HS-27A (cell line): ENCODE measurements at regions not wholly inside any gene's neighbourhood (a gene's known extent, or its start where the extent isn't known, plus 50 kb on each side); places are given as distances from the start of the nearest gene placed in this dataset.
A peak's percentile ranks its signal among the peaks of the same experiment; 100 is the strongest.
"Not testable (repeated sequence)": the region's sequence is repeated elsewhere in the genome, so short reads cannot be mapped to it uniquely, and the experiment has no call there.

ENCODE experiments used
- DNase-seq: peaks from one replicate; pipeline ENCODE4 v3.0.0-alpha.2; 2012; ENCODE audit warnings: low read depth, missing footprints

DNA sequence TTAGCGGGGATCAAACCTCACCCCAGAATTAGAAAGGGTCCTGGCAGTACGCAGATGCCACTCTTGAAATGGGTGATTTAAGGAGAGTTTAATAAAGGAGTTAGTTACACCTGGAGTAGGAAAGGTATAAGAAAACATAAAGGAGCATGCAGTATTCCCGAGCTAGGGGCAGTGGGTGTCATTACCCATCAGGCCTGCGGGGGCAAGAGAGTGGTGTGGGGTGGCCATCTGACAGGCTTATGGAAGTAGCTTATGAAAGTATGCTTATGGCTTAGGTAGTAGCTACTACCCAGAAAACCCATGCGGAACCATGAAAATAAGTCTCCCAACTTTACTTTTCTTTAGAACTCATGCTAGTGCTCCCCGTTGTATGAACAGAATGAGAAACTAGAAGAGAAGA is 568.9 kb upstream of the ACVR2A start:
- no peak for DNase-seq

DNA sequence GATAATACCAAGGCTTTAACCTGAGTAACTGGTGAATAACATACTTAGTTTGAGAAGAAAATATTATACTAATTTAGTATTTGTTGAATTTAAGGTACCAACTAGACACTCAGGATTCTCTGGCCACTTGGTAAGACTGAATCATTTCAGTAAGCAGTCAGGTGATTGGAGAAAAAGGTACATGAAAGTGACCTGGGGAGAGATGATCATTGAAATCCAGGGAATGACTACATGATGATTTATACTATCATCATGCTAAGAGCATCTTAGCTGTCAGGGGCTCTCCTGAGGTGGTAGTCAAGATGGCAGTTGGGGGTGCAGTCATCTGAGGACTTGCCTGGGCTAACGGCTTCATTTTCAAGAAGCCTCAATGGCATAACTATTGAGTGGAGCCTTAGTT is 571.2 kb upstream of the ACVR2A start:
- no peak for DNase-seq

- DNase-seq, result no peak
Observed at GRCh38 chr2:147273106-147273505, 571.7 kb upstream of the ACVR2A start.

- DNase-seq, result not testable (repeated sequence)
Observed at GRCh38 chr2:147269581-147269980, 575.2 kb upstream of the ACVR2A start.

- no peak for DNase-seq
Observed at GRCh38 chr2:147260241-147260640, 584.6 kb upstream of the ACVR2A start.

DNA sequence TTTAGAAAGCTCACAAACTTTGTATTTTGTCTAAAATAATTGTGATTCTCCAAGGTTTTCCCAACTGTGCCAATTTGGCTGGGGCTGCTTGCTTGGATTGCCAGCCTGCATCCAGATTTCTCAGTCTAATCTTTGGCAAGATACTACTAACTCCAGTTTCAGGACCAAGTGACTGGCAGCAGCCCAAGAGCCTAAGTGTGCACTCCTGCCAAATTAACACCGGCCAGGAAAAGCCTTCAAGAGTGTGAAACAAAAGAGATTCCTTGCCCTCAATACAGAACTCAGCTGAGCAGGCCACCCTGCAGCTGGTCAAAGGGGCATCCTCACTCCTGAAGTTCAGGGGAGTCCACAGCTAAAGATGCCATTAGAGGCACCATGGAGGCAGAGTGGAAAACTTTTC is 589.0 kb upstream of the ACVR2A start:
- DNase-seq, result no peak

DNA sequence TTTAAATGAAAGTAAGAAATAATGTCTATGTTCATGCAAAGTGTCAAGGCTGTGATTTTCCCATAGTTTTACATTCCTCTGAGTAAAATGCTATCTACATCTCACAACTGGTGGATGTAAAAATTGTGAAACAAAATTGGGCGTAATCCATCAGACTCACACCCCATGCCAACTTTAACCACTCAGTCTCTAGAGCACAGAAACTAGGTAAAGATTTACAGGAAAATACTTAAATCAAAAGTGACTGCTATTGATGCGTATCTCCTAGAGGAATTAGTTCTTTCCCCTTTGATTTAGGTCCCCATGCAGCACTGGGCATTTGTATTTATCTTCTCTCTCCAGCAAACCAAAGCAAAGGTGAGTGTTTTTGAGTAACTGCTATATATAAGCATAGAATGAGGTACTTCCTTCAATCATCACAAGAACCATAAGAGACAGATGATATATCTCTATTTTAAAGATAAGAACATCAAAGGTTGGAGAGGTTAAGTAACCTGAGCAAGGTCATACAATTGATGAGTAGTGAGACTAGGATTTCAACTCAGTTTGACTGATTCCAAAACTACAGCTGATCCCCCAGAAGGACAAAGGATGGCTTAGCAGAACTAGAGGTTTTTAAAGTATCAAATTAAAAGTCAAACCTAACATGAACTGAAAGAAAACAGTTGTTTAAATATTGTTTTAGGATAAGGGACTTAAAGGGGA is 594.0 kb upstream of the ACVR2A start:
- no peak for DNase-seq

- DNase-seq, result no peak
Observed at GRCh38 chr2:147247749-147248148, 597.1 kb upstream of the ACVR2A start.

DNA sequence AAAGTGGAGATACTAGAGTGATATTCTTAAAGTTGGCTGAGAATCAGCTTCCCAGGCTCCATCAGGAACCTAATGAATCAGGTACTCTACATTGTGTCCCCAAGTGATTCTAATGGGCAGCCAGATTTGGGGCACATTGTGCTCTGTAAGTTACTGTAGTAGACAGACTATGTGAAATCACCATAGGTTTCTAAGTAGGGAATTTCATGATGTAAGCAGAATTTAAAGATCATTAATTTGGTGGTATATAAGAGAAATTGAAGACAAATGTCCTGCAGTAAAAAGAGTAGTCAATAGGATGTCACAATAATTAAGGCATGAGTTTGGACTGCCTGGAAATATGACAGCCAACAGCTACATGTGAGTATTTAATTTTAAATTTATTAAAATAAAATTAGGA is 602.4 kb upstream of the ACVR2A start:
- no peak for DNase-seq

DNA sequence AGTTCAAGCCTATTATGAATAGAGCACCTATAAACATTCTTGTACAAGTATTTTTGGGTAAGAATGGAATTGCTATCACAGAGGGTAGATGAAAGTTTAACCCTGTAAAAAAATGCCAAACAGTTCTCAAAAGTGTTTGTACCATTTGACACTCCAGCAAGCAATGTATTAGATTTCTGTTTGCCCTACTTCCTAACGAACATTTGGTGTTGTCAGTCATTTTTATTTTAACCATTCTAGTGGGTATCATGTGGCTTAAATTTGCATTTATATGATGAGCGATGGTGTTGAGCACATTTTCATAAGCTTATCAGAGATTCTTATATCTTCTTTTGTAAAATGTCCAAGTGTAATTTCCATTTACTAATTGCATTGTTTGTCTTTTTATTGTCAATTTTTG is 608.2 kb upstream of the ACVR2A start:
- DNase-seq, result no peak

DNA sequence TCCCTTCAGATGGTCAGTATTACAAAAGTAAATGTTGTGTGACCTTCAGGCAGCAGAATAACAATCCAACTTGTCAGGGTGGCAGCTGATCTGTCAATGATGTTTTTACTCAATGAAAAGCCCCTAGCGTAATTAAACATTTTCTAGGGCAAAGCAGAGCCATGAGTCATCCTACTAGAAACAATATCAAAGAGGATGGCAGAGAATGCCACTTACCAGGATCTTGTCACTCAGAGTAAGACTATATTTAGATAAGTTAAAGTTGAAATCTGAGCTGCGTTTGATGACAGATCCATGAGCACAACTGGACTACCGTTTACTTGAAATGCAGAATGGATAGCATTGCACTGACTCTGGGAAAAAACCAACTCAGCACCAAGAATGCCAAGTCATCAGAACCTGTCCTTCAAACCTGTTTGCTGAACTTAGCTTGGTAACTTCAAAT is 612.6 kb upstream of the ACVR2A start:
- DNase-seq, result no peak

DNA sequence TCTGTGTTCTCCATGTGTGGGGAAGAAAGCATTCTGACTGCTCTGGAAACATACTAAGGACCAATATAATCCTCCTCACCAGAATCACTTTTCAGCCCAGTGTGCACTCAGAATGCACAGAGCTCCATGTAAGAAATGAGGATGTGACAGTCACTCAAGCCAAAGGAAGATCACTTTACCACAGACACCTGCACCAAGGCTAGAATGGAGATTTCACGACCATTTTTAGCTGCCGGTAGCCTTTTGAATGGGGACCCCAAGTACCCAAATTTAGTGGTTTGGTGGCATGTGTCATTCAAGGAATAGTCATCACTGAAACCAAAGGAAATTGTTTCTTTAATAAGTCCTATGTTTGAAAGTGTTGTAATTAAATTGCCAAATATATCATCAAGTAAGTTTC is 613.2 kb upstream of the ACVR2A start:
- no peak for DNase-seq

DNA sequence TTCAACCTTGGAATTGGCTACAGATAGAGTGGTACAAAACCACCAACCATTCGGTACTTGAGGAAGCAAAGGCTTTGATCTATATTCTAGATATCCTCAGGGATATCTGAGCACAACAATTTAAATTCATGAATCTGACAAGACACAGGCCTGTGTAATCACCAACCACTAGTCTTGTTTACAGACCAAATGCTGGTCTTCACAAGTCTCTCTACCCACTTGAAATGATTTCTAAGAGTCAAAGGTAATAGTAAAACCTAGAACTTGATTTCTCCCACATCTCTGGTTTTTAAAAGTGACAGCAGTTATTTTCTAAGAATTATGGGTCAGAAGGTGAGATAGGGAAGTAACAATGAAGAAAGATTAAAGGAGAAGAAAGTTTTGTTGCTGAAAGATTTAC is 613.7 kb upstream of the ACVR2A start:
- no peak for DNase-seq

GRCh38 chr2:147227313-147227712 is 617.5 kb upstream of the ACVR2A start:
- no peak for DNase-seq

DNA sequence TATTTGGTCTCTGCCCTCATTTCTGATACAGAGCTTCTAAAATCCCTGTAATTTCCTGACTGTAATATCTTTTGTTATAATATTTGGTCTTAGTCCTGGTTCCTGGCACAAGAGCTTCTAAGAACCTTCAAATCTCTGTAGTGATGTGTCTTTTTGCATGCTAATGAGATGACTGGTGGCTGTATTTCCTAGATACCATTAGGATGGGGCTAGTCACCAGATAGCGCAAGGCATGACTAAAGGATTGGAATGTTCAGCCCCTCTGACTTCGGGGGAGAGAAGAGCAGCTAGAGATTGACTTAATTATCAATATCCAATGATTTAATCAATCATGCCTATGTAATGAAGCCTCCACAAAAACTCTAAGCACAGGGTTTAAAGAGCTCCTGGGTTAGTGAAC is 620.8 kb upstream of the ACVR2A start:
- DNase-seq, result no peak

- DNase-seq, result no peak
Observed at GRCh38 chr2:147223553-147224060, 621.2 kb upstream of the ACVR2A start.

- DNase-seq, result no peak
Observed at GRCh38 chr2:147223119-147223518, 621.7 kb upstream of the ACVR2A start.

DNA sequence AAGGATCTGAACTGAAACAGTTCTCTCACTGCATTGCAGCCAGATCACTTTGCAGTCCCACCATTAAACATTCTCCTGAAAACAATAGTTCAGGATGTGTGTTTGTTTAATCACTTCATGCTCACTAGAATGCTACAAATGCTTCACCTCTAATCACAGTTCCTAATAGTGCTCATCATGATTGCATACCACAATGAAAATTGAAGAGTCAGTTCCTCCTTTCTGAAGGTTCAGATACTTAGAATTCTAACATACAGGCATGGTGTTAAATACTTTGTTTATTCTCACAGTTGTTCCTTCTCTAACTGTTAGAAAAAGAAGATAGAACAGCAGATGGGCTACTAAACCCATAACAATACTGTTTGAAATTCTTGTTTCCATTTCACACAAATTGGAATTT is 622.3 kb upstream of the ACVR2A start:
- DNase-seq, result no peak

DNA sequence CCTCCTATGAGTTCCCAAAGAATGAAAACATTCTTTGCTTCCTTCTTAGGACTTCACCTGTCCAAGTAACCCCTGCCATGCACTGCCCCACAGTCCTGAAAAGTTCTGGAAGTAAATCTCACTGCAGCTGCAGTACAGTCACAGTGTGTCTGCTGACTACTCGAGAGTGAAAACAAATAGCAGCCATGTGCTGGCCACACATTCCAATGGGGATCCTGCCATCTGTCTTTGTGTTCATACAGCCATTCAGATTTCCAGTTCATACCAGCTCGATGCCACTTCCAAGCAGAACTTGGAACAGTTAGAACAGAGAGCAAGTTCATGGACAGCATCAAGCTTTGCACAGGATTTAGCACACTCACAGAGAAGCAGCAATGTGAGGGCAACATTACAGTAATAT is 629.9 kb upstream of the ACVR2A start:
- no peak for DNase-seq

DNA sequence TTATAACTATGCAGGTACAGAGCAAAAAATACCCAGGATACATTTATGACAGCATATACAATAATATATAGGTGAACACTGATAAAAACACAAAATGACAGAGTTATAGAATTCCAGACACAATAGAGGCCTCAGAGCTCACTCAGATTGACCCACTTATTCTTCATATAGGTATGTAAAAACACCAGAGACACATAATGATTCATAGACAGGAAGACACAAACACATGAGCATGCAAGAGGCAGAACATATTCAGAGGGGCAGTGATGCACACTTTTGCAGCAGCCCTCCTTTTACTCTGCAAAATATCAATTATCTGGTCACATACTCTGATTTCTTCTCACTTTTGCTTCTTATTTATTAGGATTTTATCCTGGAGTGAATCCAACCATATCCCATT is 633.3 kb upstream of the ACVR2A start:
- DNase-seq, result no peak

GRCh38 chr2:147204102-147204501 is 640.7 kb upstream of the ACVR2A start:
- DNase-seq, result peak; percentile 78

GRCh38 chr2:147198651-147199171 is 646.1 kb upstream of the ACVR2A start:
- no peak for DNase-seq

DNA sequence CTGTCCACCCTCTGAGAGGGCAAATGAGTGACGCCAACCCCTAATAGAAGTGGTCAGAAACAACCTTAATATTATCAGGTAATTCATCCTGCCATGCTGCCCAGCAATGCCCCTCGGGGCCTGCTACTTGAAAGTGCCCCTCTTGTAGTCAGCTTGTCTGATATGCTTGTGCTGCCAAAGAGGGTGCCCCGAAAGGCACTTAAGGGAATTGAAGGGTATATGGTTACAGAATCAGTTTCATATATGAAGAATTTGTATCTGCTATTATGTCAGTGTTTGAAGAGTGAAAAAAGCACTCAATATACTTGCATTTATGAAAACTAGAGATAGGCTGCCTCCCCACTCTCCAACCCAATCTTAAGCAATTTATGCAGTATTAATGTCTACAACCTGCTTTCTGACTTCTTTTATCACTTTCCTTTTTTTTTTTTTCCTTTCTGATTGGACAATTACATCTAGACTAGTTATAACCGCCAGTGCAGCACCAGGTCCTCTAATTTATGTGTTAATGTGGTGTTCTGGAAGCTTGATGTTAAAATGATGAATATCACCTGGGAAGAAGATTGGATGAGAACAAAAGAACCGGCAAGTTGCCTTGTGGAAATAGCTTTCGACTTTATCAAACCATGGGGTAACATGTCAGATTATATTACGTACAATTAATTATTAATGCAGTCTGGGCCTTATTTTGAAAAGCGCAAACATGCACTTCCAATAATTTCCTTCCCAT is 646.9 kb upstream of the ACVR2A start:
- DNase-seq, result no peak
